ENCODE measurements at regions not wholly inside any gene's neighbourhood (a gene's known extent, or its start where the extent isn't known, plus 50 kb on each side); places are given as distances from the start of the nearest gene placed in this dataset.
A peak's percentile ranks its signal among the peaks of the same experiment; 100 is the strongest.

DNA sequence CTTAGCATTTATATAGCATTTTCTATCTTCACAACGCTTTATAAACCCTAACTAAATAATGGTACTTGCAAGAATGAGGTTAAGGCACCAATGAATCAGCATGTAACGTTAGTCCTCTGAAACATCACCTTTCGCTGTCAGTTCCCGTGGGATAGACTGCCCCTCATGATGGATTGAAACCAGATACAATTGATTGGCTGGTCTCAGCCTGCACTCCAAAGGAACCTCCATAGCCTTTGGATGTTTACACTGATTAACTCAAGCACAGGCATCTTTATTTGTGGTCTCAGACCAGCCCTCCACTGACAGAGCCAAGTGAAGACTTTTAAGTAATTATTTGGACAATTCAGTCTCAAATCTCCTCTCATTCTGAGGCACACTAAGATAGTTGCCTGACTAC lies 1339.4 kb upstream of the WWC1 start:
- no peak for DNase-seq (ENCODE audit: low read depth)
- no peak overlapping the region for H3K4me3 ChIP-seq (ENCODE audit: low read depth, low read length)
- no peak for TF ChIP-seq MYC (IDR thresholded peaks at IDR 0.05; ENCODE audit: low read depth, low read length)
- TF ChIP-seq, protein P1, sequence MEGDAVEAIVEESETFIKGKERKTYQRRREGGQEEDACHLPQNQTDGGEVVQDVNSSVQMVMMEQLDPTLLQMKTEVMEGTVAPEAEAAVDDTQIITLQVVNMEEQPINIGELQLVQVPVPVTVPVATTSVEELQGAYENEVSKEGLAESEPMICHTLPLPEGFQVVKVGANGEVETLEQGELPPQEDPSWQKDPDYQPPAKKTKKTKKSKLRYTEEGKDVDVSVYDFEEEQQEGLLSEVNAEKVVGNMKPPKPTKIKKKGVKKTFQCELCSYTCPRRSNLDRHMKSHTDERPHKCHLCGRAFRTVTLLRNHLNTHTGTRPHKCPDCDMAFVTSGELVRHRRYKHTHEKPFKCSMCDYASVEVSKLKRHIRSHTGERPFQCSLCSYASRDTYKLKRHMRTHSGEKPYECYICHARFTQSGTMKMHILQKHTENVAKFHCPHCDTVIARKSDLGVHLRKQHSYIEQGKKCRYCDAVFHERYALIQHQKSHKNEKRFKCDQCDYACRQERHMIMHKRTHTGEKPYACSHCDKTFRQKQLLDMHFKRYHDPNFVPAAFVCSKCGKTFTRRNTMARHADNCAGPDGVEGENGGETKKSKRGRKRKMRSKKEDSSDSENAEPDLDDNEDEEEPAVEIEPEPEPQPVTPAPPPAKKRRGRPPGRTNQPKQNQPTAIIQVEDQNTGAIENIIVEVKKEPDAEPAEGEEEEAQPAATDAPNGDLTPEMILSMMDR (IDR thresholded peaks at IDR 0.05; ENCODE audit: low read depth, low read length) = no peak
- TF ChIP-seq, protein P2, sequence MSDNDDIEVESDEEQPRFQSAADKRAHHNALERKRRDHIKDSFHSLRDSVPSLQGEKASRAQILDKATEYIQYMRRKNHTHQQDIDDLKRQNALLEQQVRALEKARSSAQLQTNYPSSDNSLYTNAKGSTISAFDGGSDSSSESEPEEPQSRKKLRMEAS (IDR thresholded peaks at IDR 0.05; ENCODE audit: low read depth, low read length) = no peak
- TF ChIP-seq POLR2A (IDR thresholded peaks at IDR 0.05; ENCODE audit: extremely low read depth, insufficient read length) = no peak

- DNase-seq (ENCODE audit: low read depth) = no peak
- TF ChIP-seq, protein P1 (IDR thresholded peaks at IDR 0.05; ENCODE audit: low read depth, low read length) = no peak
- TF ChIP-seq POLR2A (IDR thresholded peaks at IDR 0.05; ENCODE audit: extremely low read depth, insufficient read length) (no peak), MYC (IDR thresholded peaks at IDR 0.05; ENCODE audit: low read depth, low read length) (no peak)
- TF ChIP-seq, protein P2 (IDR thresholded peaks at IDR 0.05; ENCODE audit: low read depth, low read length) = no peak
- no peak overlapping the region for H3K4me3 ChIP-seq (ENCODE audit: low read depth, low read length)
Measured at GRCh38 chr5:166957782-166958181, 1333.7 kb upstream of the WWC1 start.

DNA sequence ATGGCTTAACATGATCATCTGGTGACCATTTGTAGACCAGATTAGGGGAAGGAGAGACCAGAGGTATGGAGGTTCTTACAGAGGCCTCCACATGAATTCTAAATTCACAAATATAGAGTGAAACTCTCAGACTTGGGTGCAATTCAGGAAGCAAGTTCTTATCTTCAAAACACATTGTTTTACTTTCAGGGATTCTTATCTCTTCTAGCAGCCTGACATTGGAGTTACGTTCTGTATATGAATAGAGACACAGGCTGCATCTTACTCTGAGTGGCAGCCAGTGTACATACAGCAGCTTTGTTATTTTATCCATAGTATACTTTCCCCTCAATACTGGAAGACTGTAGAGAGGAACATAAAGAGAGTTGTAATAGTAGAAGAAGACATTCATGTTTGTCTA lies 1331.7 kb upstream of the WWC1 start:
- no peak for TF ChIP-seq MYC (IDR thresholded peaks at IDR 0.05; ENCODE audit: low read depth, low read length)
- TF ChIP-seq POLR2A (IDR thresholded peaks at IDR 0.05; ENCODE audit: extremely low read depth, insufficient read length) = no peak
- TF ChIP-seq, protein P2 (IDR thresholded peaks at IDR 0.05; ENCODE audit: low read depth, low read length) = no peak
- TF ChIP-seq, protein P1 (IDR thresholded peaks at IDR 0.05; ENCODE audit: low read depth, low read length) = no peak
- DNase-seq (ENCODE audit: low read depth) = no peak
- H3K4me3 ChIP-seq (ENCODE audit: low read depth, low read length) = no peak overlapping the region

DNA sequence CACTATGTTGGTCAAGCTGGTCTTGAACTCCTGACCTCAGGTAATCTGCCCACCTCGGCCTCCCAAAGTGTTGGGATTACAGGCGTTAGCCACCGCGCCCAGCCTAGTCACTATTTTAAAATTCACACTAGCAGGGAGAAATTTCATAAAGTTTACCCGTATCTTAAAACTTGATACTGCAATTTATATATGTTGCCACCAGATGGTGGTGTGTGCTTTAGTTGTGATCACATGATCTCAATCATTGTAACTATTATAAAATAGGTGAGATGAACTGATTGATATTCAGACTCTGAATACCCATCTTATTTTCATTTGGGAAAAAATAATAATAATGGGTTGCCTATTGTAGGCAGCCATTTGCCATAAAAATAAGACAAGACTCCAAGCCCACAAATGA lies 1330.4 kb upstream of the WWC1 start:
- DNase-seq (ENCODE audit: low read depth) = peak; percentile 8
- TF ChIP-seq MYC (IDR thresholded peaks at IDR 0.05; ENCODE audit: low read depth, low read length) (no peak), POLR2A (IDR thresholded peaks at IDR 0.05; ENCODE audit: extremely low read depth, insufficient read length) (no peak)
- TF ChIP-seq, protein P1 (IDR thresholded peaks at IDR 0.05; ENCODE audit: low read depth, low read length) = no peak
- TF ChIP-seq, protein P2 (IDR thresholded peaks at IDR 0.05; ENCODE audit: low read depth, low read length) = no peak
- no peak overlapping the region for H3K4me3 ChIP-seq (ENCODE audit: low read depth, low read length)

- DNase-seq (ENCODE audit: low read depth) = no peak
- no peak overlapping the region for H3K4me3 ChIP-seq (ENCODE audit: low read depth, low read length)
- TF ChIP-seq, protein P1 (IDR thresholded peaks at IDR 0.05; ENCODE audit: low read depth, low read length) = no peak
- TF ChIP-seq MYC (IDR thresholded peaks at IDR 0.05; ENCODE audit: low read depth, low read length) (no peak), POLR2A (IDR thresholded peaks at IDR 0.05; ENCODE audit: extremely low read depth, insufficient read length) (no peak)
- TF ChIP-seq, protein P2 (IDR thresholded peaks at IDR 0.05; ENCODE audit: low read depth, low read length) = no peak
Measured at GRCh38 chr5:166961913-166962312, 1329.5 kb upstream of the WWC1 start.

DNA sequence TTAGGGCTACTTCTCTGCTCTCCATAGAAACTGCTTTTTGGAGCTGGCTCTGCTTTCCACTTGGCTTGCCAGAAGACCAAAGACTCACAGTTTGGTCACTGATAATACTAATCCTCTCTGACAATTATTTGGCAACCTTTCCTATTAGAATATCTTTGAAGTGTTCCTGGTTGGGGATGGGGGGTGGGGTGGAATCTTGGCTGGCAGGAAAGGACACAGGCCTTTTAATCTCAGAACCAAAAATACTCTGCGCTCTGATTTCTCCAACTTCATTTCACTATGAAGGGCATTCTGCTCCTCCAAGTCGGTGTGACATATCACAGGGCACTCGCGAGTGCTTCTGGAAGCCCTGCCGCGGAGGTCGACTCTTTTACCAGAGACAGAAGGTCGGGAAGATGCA lies 1329.0 kb upstream of the WWC1 start:
- no peak overlapping the region for H3K4me3 ChIP-seq (ENCODE audit: low read depth, low read length)
- TF ChIP-seq, protein P2 (IDR thresholded peaks at IDR 0.05; ENCODE audit: low read depth, low read length) = no peak
- TF ChIP-seq MYC (IDR thresholded peaks at IDR 0.05; ENCODE audit: low read depth, low read length) (no peak), POLR2A (IDR thresholded peaks at IDR 0.05; ENCODE audit: extremely low read depth, insufficient read length) (no peak)
- TF ChIP-seq, protein P1 (IDR thresholded peaks at IDR 0.05; ENCODE audit: low read depth, low read length) = no peak
- DNase-seq (ENCODE audit: low read depth) = no peak

Measured in NB4 (cell line).